ENCODE measurements at regions not wholly inside any gene's neighbourhood (a gene's known extent, or its start where the extent isn't known, plus 50 kb on each side); places are given as distances from the start of the nearest gene placed in this dataset.

- H3K4ac ChIP-seq (ENCODE audit: low read depth, low read length), result no peak overlapping the region
- H2BK120ac ChIP-seq (ENCODE audit: low read depth, low read length, poor library complexity, severe bottlenecking), result no peak overlapping the region
- H3K4me1 ChIP-seq (ENCODE audit: insufficient read depth, low read length), result no peaks in the 10 kb centered on the region
- no peak overlapping the region for H3K23ac ChIP-seq (ENCODE audit: insufficient read length, low read depth, low read length)
- no peak overlapping the region for H2AFZ ChIP-seq (ENCODE audit: low read length)
- no peak overlapping the region for H3K18ac ChIP-seq (ENCODE audit: insufficient read length, low read depth, low read length)
- no peaks in the 10 kb centered on the region for H4K20me1 ChIP-seq (ENCODE audit: control insufficient read depth, insufficient read depth, insufficient read length)
- no peaks in the 10 kb centered on the region for H3K79me1 ChIP-seq (ENCODE audit: insufficient read depth, low read depth, low read length, poor library complexity, severe bottlenecking)
- no peak overlapping the region for H2BK15ac ChIP-seq (ENCODE audit: low read depth, low read length)
- H3K4me2 ChIP-seq (ENCODE audit: insufficient read depth, insufficient read length, low read length), result no peak overlapping the region
- no peak overlapping the region for H3T11ph ChIP-seq (ENCODE audit: low read length)
- H3K27me3 ChIP-seq (ENCODE audit: insufficient read depth, low read length), result no peaks in the 10 kb centered on the region
- H4K91ac ChIP-seq (ENCODE audit: insufficient read length, low read depth, low read length), result no peak overlapping the region
- no peak for DNase-seq
- Mint-ChIP-seq H3K36me3 (ENCODE audit: insufficient read depth in 1 of 3, low read depth in 3 of 3) (no peaks in the 10 kb centered on the region), H3K4me1 (peaks cover 12 to 22% of the 10 kb centered on the region in 2 experiments), H3K27ac (no peak overlapping the region), H3K27me3 (ENCODE audit: low read depth) (peaks cover 8% of the 10 kb centered on the region), H3K4me3 (no peak overlapping the region), H3K9me3 (no peaks in the 10 kb centered on the region)
- H2BK20ac ChIP-seq (ENCODE audit: low read depth, low read length, poor library complexity, severe bottlenecking), result no peak overlapping the region
- H3K56ac ChIP-seq (ENCODE audit: insufficient read length, low read depth, low read length), result no peak overlapping the region
- no peak overlapping the region for H3K9ac ChIP-seq (ENCODE audit: extremely low read depth, insufficient read length, low read length)
- TF ChIP-seq CTCF (conservative IDR thresholded peaks at IDR 0.05), result no peak
- H2BK5ac ChIP-seq (ENCODE audit: insufficient read length, low read length), result no peak overlapping the region
- no peak overlapping the region for H4K8ac ChIP-seq (replicated peaks; ENCODE audit: insufficient read length, low read depth, low read length)
- no peak overlapping the region for H3K27ac ChIP-seq (ENCODE audit: insufficient read length, low read depth, low read length)
- no peaks in the 10 kb centered on the region for H3K9me3 ChIP-seq (ENCODE audit: control insufficient read depth, low read depth, low read length)
- no peak overlapping the region for H3K14ac ChIP-seq (ENCODE audit: insufficient read depth, low read length)
- no peak overlapping the region for H2AK5ac ChIP-seq (ENCODE audit: insufficient read length, low read length)
- no peaks in the 10 kb centered on the region for H3K23me2 ChIP-seq (ENCODE audit: insufficient read length, low read depth, low read length, poor library complexity, severe bottlenecking)
- no peak overlapping the region for H4K5ac ChIP-seq (ENCODE audit: insufficient read length, low read depth, low read length)
- H3K79me2 ChIP-seq (ENCODE audit: insufficient read depth, low read length), result no peaks in the 10 kb centered on the region
- H2BK12ac ChIP-seq (ENCODE audit: insufficient read length, low read depth, low read length), result no peak overlapping the region
- WGBS (ENCODE audit: extremely low coverage, insufficient read length, low lambda C conversion rate), result no CpG with 5 or more reads among the region's 3 CpGs
Measured at GRCh38 chr15:61537337-61537736, 308.2 kb upstream of the RORA start.
